ENCODE measurements at regions not wholly inside any gene's neighbourhood (a gene's known extent, or its start where the extent isn't known, plus 50 kb on each side); places are given as distances from the start of the nearest gene placed in this dataset.

GRCh38 chr6:80728101-80728750 lies 621.8 kb downstream of the BCKDHB start:
- TF ChIP-seq CTCF (IDR thresholded peaks at IDR 0.05), result no peak

GRCh38 chr6:80725156-80725930 lies 618.9 kb downstream of the BCKDHB start:
- no peak for TF ChIP-seq CTCF (IDR thresholded peaks at IDR 0.05)

- TF ChIP-seq CTCF (IDR thresholded peaks at IDR 0.05), result no peak
Measured at GRCh38 chr6:80720824-80721223, 614.4 kb downstream of the BCKDHB start.

- no peak for TF ChIP-seq CTCF (IDR thresholded peaks at IDR 0.05)
Measured at GRCh38 chr6:80714513-80714912, 608.0 kb downstream of the BCKDHB start.

GRCh38 chr6:80698459-80698858 lies 592.0 kb downstream of the BCKDHB start:
- no peak for TF ChIP-seq CTCF (IDR thresholded peaks at IDR 0.05)

GRCh38 chr6:80696268-80696667 lies 589.8 kb downstream of the BCKDHB start:
- TF ChIP-seq CTCF (IDR thresholded peaks at IDR 0.05), result no peak

- no peak for TF ChIP-seq CTCF (IDR thresholded peaks at IDR 0.05)
Measured at GRCh38 chr6:80690551-80691131, 584.2 kb downstream of the BCKDHB start.
